ENCODE measurements at regions not wholly inside any gene's neighbourhood (a gene's known extent, or its start where the extent isn't known, plus 50 kb on each side); places are given as distances from the start of the nearest gene placed in this dataset.

- H3K4me1 Mint-ChIP-seq, result no peaks in the 10 kb centered on the region
- Histone ChIP-seq H3K36me3 (ENCODE audit: control insufficient read depth, insufficient read depth, low read length) (no peaks in the 10 kb centered on the region), H3K4me3 (ENCODE audit: low read length) (no peak overlapping the region), H3K9me3 (ENCODE audit: control insufficient read depth, insufficient read depth, low read length) (no peaks in the 10 kb centered on the region), H3K27ac (ENCODE audit: low read length) (no peak overlapping the region), H3K27me3 (ENCODE audit: control insufficient read depth, insufficient read depth, low read length) (no peaks in the 10 kb centered on the region), H3K4me1 (ENCODE audit: control insufficient read depth, insufficient read depth, low read length) (no peaks in the 10 kb centered on the region)
- TF ChIP-seq, protein P1, sequence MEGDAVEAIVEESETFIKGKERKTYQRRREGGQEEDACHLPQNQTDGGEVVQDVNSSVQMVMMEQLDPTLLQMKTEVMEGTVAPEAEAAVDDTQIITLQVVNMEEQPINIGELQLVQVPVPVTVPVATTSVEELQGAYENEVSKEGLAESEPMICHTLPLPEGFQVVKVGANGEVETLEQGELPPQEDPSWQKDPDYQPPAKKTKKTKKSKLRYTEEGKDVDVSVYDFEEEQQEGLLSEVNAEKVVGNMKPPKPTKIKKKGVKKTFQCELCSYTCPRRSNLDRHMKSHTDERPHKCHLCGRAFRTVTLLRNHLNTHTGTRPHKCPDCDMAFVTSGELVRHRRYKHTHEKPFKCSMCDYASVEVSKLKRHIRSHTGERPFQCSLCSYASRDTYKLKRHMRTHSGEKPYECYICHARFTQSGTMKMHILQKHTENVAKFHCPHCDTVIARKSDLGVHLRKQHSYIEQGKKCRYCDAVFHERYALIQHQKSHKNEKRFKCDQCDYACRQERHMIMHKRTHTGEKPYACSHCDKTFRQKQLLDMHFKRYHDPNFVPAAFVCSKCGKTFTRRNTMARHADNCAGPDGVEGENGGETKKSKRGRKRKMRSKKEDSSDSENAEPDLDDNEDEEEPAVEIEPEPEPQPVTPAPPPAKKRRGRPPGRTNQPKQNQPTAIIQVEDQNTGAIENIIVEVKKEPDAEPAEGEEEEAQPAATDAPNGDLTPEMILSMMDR (IDR thresholded peaks at IDR 0.05), result no peak
- no peak overlapping the region for H3K27ac Mint-ChIP-seq
- 91% methylated on average over 2 of the region's 2 CpGs for WGBS (ENCODE audit: insufficient coverage)
- no peaks in the 10 kb centered on the region for H3K36me3 Mint-ChIP-seq
- peaks cover 9 to 10% of the 10 kb centered on the region in 2 donors for H3K9me3 Mint-ChIP-seq
- intact Hi-C loops (cut with micrococcal nuclease), result no loop called here
- DNase-seq (no peak), ATAC-seq (no peak)
- no peaks in the 10 kb centered on the region for H3K27me3 Mint-ChIP-seq (ENCODE audit: low read depth in 2 of 2)
- H3K4me3 Mint-ChIP-seq, result no peak overlapping the region
These were observed 129.4 kb downstream of the BASP1 start for GRCh38 chr5:17346811-17347210.

DNA sequence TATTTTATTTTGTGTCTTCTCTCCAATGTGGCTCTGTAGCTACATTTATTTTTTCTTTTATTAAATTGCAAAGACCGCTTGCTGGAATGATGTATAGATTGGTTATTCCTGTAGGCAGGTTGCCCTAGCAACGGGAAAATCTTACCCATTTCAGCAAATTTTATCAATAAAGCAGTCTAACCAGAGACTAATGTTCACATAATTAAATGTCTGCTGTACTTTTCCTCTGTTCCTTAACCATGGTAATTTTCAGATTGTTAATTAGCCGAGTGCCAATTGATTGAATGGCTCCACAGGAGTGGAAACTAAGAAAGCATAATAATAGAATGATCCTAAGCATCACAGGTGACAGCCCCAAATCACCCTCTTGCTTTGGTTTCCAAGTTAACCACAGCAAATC, 134.8 kb downstream of the BASP1 start:
- H3K27ac ChIP-seq (ENCODE audit: low read length), result no peak overlapping the region
- H3K36me3 ChIP-seq (ENCODE audit: control insufficient read depth, insufficient read depth, low read length), result no peaks in the 10 kb centered on the region
- no peaks in the 10 kb centered on the region for H3K27me3 Mint-ChIP-seq (ENCODE audit: low read depth in 2 of 2)
- peaks cover 6% of the 10 kb centered on the region in 2 donors for H3K9me3 Mint-ChIP-seq
- DNase-seq (no peak), ATAC-seq (no peak)
- no peaks in the 10 kb centered on the region for H3K36me3 Mint-ChIP-seq
- H3K4me1 Mint-ChIP-seq, result no peaks in the 10 kb centered on the region
- peaks cover 3% of the 10 kb centered on the region for H3K9me3 ChIP-seq (ENCODE audit: control insufficient read depth, insufficient read depth, low read length)
- no peak overlapping the region for H3K4me3 Mint-ChIP-seq
- H3K27me3 ChIP-seq (ENCODE audit: control insufficient read depth, insufficient read depth, low read length), result no peaks in the 10 kb centered on the region
- H3K4me1 ChIP-seq (ENCODE audit: control insufficient read depth, insufficient read depth, low read length), result no peaks in the 10 kb centered on the region
- H3K27ac Mint-ChIP-seq, result no peak overlapping the region
- intact Hi-C loops (cut with micrococcal nuclease), result no loop called here
- TF ChIP-seq, protein P1 (IDR thresholded peaks at IDR 0.05), result no peak
- no peak overlapping the region for H3K4me3 ChIP-seq (ENCODE audit: low read length)
- 70% methylated on average over 2 of the region's 3 CpGs for WGBS (ENCODE audit: insufficient coverage)

DNA sequence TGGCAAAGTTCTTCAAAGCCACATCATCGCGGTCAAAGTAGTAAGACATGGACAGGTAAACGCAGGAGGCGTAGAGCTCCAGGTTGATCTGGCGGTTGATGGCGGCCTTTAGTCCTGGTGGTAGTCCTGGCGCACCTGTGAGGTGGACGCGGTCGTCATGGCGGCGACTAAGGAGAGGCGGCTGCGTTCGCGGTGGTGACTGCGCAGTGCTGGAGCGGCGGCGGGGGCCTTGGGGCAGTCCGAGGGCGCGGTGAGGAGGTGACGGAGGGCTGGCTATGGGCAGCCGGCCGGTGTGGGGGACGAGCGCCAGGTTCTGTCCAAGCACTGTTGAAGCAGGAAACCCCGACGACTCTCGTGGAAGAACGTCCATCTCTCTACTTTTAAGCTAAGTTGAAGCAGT, 136.8 kb downstream of the BASP1 start:
- H3K27ac Mint-ChIP-seq, result no peak overlapping the region
- Histone ChIP-seq H3K36me3 (ENCODE audit: control insufficient read depth, insufficient read depth, low read length) (no peaks in the 10 kb centered on the region), H3K27me3 (ENCODE audit: control insufficient read depth, insufficient read depth, low read length) (no peaks in the 10 kb centered on the region), H3K4me3 (ENCODE audit: low read length) (no peak overlapping the region), H3K9me3 (ENCODE audit: control insufficient read depth, insufficient read depth, low read length) (peaks cover 3% of the 10 kb centered on the region), H3K4me1 (ENCODE audit: control insufficient read depth, insufficient read depth, low read length) (no peaks in the 10 kb centered on the region), H3K27ac (ENCODE audit: low read length) (no peak overlapping the region)
- H3K27me3 Mint-ChIP-seq (ENCODE audit: low read depth in 2 of 2), result no peaks in the 10 kb centered on the region
- no peaks in the 10 kb centered on the region for H3K36me3 Mint-ChIP-seq
- TF ChIP-seq, protein P1 (IDR thresholded peaks at IDR 0.05), result no peak
- no peak for DNase-seq
- no peak overlapping the region for H3K4me3 Mint-ChIP-seq
- 97% methylated on average over 32 of the region's 32 CpGs for WGBS (ENCODE audit: insufficient coverage)
- H3K9me3 Mint-ChIP-seq, result peaks cover 4 to 6% of the 10 kb centered on the region in 2 donors
- H3K4me1 Mint-ChIP-seq, result no peaks in the 10 kb centered on the region
- ATAC-seq, result no peak
- intact Hi-C loops (cut with micrococcal nuclease), result no loop called here

DNA sequence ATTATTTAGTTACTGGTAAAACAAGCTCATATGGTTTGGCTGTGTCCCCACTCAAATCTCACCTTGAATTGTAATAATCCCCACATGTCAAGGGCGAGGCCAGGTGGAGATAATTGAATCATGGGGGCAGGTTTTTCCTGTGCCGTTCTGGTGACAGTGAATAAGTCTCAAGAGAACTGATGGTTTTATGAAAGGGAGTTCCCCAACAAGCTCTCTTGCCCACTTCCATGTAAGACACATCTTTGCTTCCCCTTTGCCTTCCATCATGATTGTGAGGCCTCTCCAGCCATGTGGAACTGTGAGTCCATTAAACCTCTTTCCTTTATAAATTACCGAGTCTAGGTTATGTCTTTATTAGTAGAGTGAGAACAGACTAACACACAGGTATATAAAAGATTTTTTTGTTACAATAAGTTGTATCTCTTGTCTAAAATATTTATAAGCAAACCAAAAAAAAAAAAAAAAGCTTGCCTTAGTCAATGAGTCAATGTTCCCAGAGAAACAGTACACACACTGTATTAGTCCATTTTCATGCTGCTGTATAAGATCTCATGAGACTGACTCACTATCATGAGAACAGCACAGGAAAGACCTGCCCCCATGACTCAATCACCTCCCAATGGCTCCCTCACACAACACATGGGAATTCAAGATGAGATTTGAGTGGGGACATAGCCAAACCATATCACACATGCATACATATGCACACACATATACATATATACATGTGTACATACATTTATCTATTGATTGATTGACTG, 138.3 kb downstream of the BASP1 start:
- Histone ChIP-seq H3K27ac (ENCODE audit: low read length) (no peak overlapping the region), H3K27me3 (ENCODE audit: control insufficient read depth, insufficient read depth, low read length) (no peaks in the 10 kb centered on the region), H3K4me3 (ENCODE audit: low read length) (no peak overlapping the region), H3K9me3 (ENCODE audit: control insufficient read depth, insufficient read depth, low read length) (peaks cover 3% of the 10 kb centered on the region), H3K4me1 (ENCODE audit: control insufficient read depth, insufficient read depth, low read length) (no peaks in the 10 kb centered on the region), H3K36me3 (ENCODE audit: control insufficient read depth, insufficient read depth, low read length) (no peaks in the 10 kb centered on the region)
- WGBS (ENCODE audit: insufficient coverage), result 76% methylated on average over 2 of the region's 3 CpGs
- H3K4me1 Mint-ChIP-seq, result no peaks in the 10 kb centered on the region
- no peaks in the 10 kb centered on the region for H3K36me3 Mint-ChIP-seq
- ATAC-seq (no peak), DNase-seq (no peak)
- intact Hi-C loops (cut with micrococcal nuclease), result no loop called here
- no peak overlapping the region for H3K4me3 Mint-ChIP-seq
- H3K27ac Mint-ChIP-seq, result no peak overlapping the region
- peaks cover 4 to 5% of the 10 kb centered on the region in 2 donors for H3K9me3 Mint-ChIP-seq
- TF ChIP-seq, protein P1 (IDR thresholded peaks at IDR 0.05), result no peak
- no peaks in the 10 kb centered on the region for H3K27me3 Mint-ChIP-seq (ENCODE audit: low read depth in 2 of 2)
